Stimulated activated CD4-positive, alpha-beta T cell treated with anti-CD3 and anti-CD28 coated beads, Interleukin-2, amount 100 ng/mL, for 4 hours (primary cell): ENCODE measurements at regions not wholly inside any gene's neighbourhood (a gene's known extent, or its start where the extent isn't known, plus 50 kb on each side); places are given as distances from the start of the nearest gene placed in this dataset.
"Not testable (repeated sequence)": the region's sequence is repeated elsewhere in the genome, so short reads cannot be mapped to it uniquely, and the experiment has no call there.

Source experiments
- DNase-seq: peaks from one replicate; pipeline ENCODE4 v3.0.0-alpha.2; 2020; ENCODE audit warnings: low read depth

GRCh38 chr20:1845163-1845523, 50.1 kb upstream of the SIRPA start:
- no peak for DNase-seq

- DNase-seq, result no peak
These were observed 50.7 kb upstream of the SIRPA start for GRCh38 chr20:1844325-1845162.

- no peak for DNase-seq
These were observed 52.9 kb upstream of the SIRPA start for GRCh38 chr20:1842281-1842680.

- no peak for DNase-seq
These were observed 53.6 kb upstream of the SIRPA start for GRCh38 chr20:1841554-1842140.

- DNase-seq, result no peak
These were observed 54.2 kb upstream of the SIRPA start for GRCh38 chr20:1840817-1841553.

GRCh38 chr20:1839376-1840317, 55.6 kb upstream of the SIRPA start:
- not testable (repeated sequence) for DNase-seq

GRCh38 chr20:1838556-1839279, 56.5 kb upstream of the SIRPA start:
- DNase-seq, result no peak

- no peak for DNase-seq
These were observed 59.8 kb upstream of the SIRPA start for GRCh38 chr20:1835186-1836035.

GRCh38 chr20:1833728-1834726, 61.2 kb upstream of the SIRPA start:
- DNase-seq, result no peak

- no peak for DNase-seq
These were observed 62.0 kb upstream of the SIRPA start for GRCh38 chr20:1833216-1833615.

GRCh38 chr20:1832634-1833033, 62.6 kb upstream of the SIRPA start:
- DNase-seq, result no peak

GRCh38 chr20:1831606-1832005, 63.6 kb upstream of the SIRPA start:
- DNase-seq, result no peak

GRCh38 chr20:1831096-1831495, 64.1 kb upstream of the SIRPA start:
- no peak for DNase-seq

GRCh38 chr20:1830240-1830639, 65.0 kb upstream of the SIRPA start:
- DNase-seq, result no peak

- no peak for DNase-seq
These were observed 65.7 kb upstream of the SIRPA start for GRCh38 chr20:1829531-1829930.

- no peak for DNase-seq
These were observed 66.4 kb upstream of the SIRPA start for GRCh38 chr20:1828786-1829131.

GRCh38 chr20:1827974-1828785, 67.0 kb upstream of the SIRPA start:
- DNase-seq, result no peak

GRCh38 chr20:1827510-1827973, 67.7 kb upstream of the SIRPA start:
- DNase-seq, result no peak
